Activated CD4-positive, CD25-positive, alpha-beta regulatory T cell (primary cell): ENCODE measurements at regions not wholly inside any gene's neighbourhood (a gene's known extent, or its start where the extent isn't known, plus 50 kb on each side); places are given as distances from the start of the nearest gene placed in this dataset.

Source experiments
- DNase-seq, 4 experiments: peaks; one replicate each; lab custom pipeline; 2025; lab: John Stamatoyannopoulos, UW

GRCh38 chr5:175168882-175169507 is 275.0 kb downstream of the DRD1 start:
- no peak for DNase-seq

GRCh38 chr5:175166026-175166425 is 278.0 kb downstream of the DRD1 start:
- DNase-seq = no peak

- DNase-seq = no peak
These were observed 280.3 kb downstream of the DRD1 start for GRCh38 chr5:175163586-175164275.

GRCh38 chr5:175162036-175162435 is 281.9 kb downstream of the DRD1 start:
- DNase-seq = no peak

- no peak for DNase-seq
These were observed 284.0 kb downstream of the DRD1 start for GRCh38 chr5:175159956-175160355.

- DNase-seq = no peak
These were observed 295.3 kb downstream of the DRD1 start for GRCh38 chr5:175148636-175149172.

GRCh38 chr5:175146733-175147132 is 297.2 kb downstream of the DRD1 start:
- DNase-seq = no peak

GRCh38 chr5:175141421-175141820 is 302.6 kb downstream of the DRD1 start:
- no peak for DNase-seq

- no peak for DNase-seq
These were observed 310.8 kb downstream of the DRD1 start for GRCh38 chr5:175133185-175133584.

- DNase-seq = no peak
These were observed 312.6 kb downstream of the DRD1 start for GRCh38 chr5:175131432-175131831.

GRCh38 chr5:175129619-175130018 is 314.4 kb downstream of the DRD1 start:
- no peak for DNase-seq

GRCh38 chr5:175129121-175129520 is 314.9 kb downstream of the DRD1 start:
- DNase-seq = no peak

- DNase-seq = no peak
These were observed 319.2 kb downstream of the DRD1 start for GRCh38 chr5:175124821-175125220.

- DNase-seq = no peak
These were observed 319.6 kb downstream of the DRD1 start for GRCh38 chr5:175124251-175124813.

GRCh38 chr5:175123542-175123941 is 320.4 kb downstream of the DRD1 start:
- no peak for DNase-seq

GRCh38 chr5:175121457-175121856 is 322.5 kb downstream of the DRD1 start:
- DNase-seq = no peak

GRCh38 chr5:175120412-175120811 is 323.6 kb downstream of the DRD1 start:
- no peak for DNase-seq

GRCh38 chr5:175118700-175119309 is 325.2 kb downstream of the DRD1 start:
- no peak for DNase-seq

- no peak for DNase-seq
These were observed 327.4 kb downstream of the DRD1 start for GRCh38 chr5:175116466-175117048.

GRCh38 chr5:175115831-175116230 is 328.2 kb downstream of the DRD1 start:
- DNase-seq = no peak

- DNase-seq = no peak
These were observed 330.0 kb downstream of the DRD1 start for GRCh38 chr5:175113947-175114346.

- DNase-seq = no peak
These were observed 334.8 kb downstream of the DRD1 start for GRCh38 chr5:175109058-175109755.
